ENCODE measurements at regions not wholly inside any gene's neighbourhood (a gene's known extent, or its start where the extent isn't known, plus 50 kb on each side); places are given as distances from the start of the nearest gene placed in this dataset.

GRCh38 chr15:56811586-56811985 is 78.3 kb upstream of the ZNF280D start:
- Histone ChIP-seq H3K9me3 (peaks cover 0 to 5% (median 0%) of the 10 kb centered on the region in 3 donors), H3K4me3 (no peak overlapping the region), H3K36me3 (no peaks in the 10 kb centered on the region), H3K27ac (peak overlapping the region in 2 of 4 donors; percentile 42 to 46), H3K27me3 (no peaks in the 10 kb centered on the region), H3K4me1 (peaks cover 11 to 16% of the 10 kb centered on the region in 2 donors)
- in situ Hi-C loops (cut with MboI; ENCODE audit: low sequenced_read_pairs in 4 of 4) (no loop called here), intact Hi-C loops (cut with DNase I; ENCODE audit: low total_unique reads) (no loop called here)
- DNase-seq (no peak), ATAC-seq (no peak)
- no peak for TF ChIP-seq CTCF (IDR thresholded peaks at IDR 0.05 in 4 of 5, conservative IDR thresholded peaks at IDR 0.05 in 1 of 5)
- no peak for TF ChIP-seq POLR2A (IDR thresholded peaks at IDR 0.05)

- Histone ChIP-seq H3K4me3 (no peak overlapping the region), H3K27ac (no peak overlapping the region), H3K4me1 (peaks cover 0 to 12% of the 10 kb centered on the region in 2 donors), H3K36me3 (no peaks in the 10 kb centered on the region), H3K27me3 (no peaks in the 10 kb centered on the region), H3K9me3 (peaks cover 0 to 5% (median 0%) of the 10 kb centered on the region in 3 donors)
- ATAC-seq (no peak), DNase-seq (no peak)
- TF ChIP-seq POLR2A (IDR thresholded peaks at IDR 0.05) (no peak), CTCF (IDR thresholded peaks at IDR 0.05 in 4 of 5, conservative IDR thresholded peaks at IDR 0.05 in 1 of 5) (no peak)
- intact Hi-C loops (cut with DNase I; ENCODE audit: low total_unique reads) (loop anchor here (5.0 kb wide), 1 partner anchor 811 kb away; no protein-coding TSS in a partner anchor), in situ Hi-C loops (cut with MboI; ENCODE audit: low sequenced_read_pairs in 4 of 4) (no loop called here)
Measured at GRCh38 chr15:56808160-56808559, 74.9 kb upstream of the ZNF280D start.

- peak overlapping the region in 2 of 4 donors; percentile 13 to 44 for H3K27ac ChIP-seq
- H3K9me3 ChIP-seq, result peaks cover 0 to 5% (median 0%) of the 10 kb centered on the region in 3 donors
- DNase-seq, result no peak
- in situ Hi-C loops (cut with MboI; ENCODE audit: low sequenced_read_pairs in 4 of 4) (no loop called here), intact Hi-C loops (cut with DNase I; ENCODE audit: low total_unique reads) (loop anchor here (5.0 kb wide), 1 partner anchor 809 kb away; no protein-coding TSS in a partner anchor)
- H3K4me1 ChIP-seq, result peaks cover 0 to 6% of the 10 kb centered on the region in 2 donors
- peak overlapping the region; percentile 19 to 42 (median 34) for H3K4me3 ChIP-seq
- H3K27me3 ChIP-seq, result no peaks in the 10 kb centered on the region
- ATAC-seq, result peak; percentile 47 to 67
- no peaks in the 10 kb centered on the region for H3K36me3 ChIP-seq
- TF ChIP-seq CTCF (IDR thresholded peaks at IDR 0.05 in 4 of 5, conservative IDR thresholded peaks at IDR 0.05 in 1 of 5) (no peak), POLR2A (IDR thresholded peaks at IDR 0.05) (no peak)
Measured at GRCh38 chr15:56806148-56806536, 72.8 kb upstream of the ZNF280D start.

- H3K27ac ChIP-seq, result peak overlapping the region in 2 of 4 donors; percentile 20 to 44
- H3K4me3 ChIP-seq, result peak overlapping the region; percentile 19 to 42 (median 34)
- H3K36me3 ChIP-seq, result no peaks in the 10 kb centered on the region
- ATAC-seq (peak; percentile 91 to 97), DNase-seq (peak; percentile 20 to 30)
- H3K9me3 ChIP-seq, result peaks cover 0 to 5% (median 0%) of the 10 kb centered on the region in 3 donors
- in situ Hi-C loops (cut with MboI; ENCODE audit: low sequenced_read_pairs in 4 of 4) (no loop called here), intact Hi-C loops (cut with DNase I; ENCODE audit: low total_unique reads) (loop anchor here (5.0 kb wide), 1 partner anchor 808 kb away; no protein-coding TSS in a partner anchor)
- TF ChIP-seq POLR2A (IDR thresholded peaks at IDR 0.05), result no peak
- TF ChIP-seq CTCF (IDR thresholded peaks at IDR 0.05 in 4 of 5, conservative IDR thresholded peaks at IDR 0.05 in 1 of 5), result no peak
- peaks cover 0 to 6% of the 10 kb centered on the region in 2 donors for H3K4me1 ChIP-seq
- H3K27me3 ChIP-seq, result no peaks in the 10 kb centered on the region
Measured at GRCh38 chr15:56805466-56806147, 72.3 kb upstream of the ZNF280D start.
